ENCODE measurements at regions not wholly inside any gene's neighbourhood (a gene's known extent, or its start where the extent isn't known, plus 50 kb on each side); places are given as distances from the start of the nearest gene placed in this dataset.

GRCh38 chr11:69403556-69404215, 77.8 kb upstream of the LINC01488 start:
- TF ChIP-seq, protein P1, sequence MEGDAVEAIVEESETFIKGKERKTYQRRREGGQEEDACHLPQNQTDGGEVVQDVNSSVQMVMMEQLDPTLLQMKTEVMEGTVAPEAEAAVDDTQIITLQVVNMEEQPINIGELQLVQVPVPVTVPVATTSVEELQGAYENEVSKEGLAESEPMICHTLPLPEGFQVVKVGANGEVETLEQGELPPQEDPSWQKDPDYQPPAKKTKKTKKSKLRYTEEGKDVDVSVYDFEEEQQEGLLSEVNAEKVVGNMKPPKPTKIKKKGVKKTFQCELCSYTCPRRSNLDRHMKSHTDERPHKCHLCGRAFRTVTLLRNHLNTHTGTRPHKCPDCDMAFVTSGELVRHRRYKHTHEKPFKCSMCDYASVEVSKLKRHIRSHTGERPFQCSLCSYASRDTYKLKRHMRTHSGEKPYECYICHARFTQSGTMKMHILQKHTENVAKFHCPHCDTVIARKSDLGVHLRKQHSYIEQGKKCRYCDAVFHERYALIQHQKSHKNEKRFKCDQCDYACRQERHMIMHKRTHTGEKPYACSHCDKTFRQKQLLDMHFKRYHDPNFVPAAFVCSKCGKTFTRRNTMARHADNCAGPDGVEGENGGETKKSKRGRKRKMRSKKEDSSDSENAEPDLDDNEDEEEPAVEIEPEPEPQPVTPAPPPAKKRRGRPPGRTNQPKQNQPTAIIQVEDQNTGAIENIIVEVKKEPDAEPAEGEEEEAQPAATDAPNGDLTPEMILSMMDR (IDR thresholded peaks at IDR 0.05; ENCODE audit: insufficient read depth, low read depth, low read length, missing control alignments), result no peak
- DNase-seq (ENCODE audit: low read depth), result peak; percentile 11
- no peak overlapping the region for H3K4me3 ChIP-seq (ENCODE audit: low read length)

DNA sequence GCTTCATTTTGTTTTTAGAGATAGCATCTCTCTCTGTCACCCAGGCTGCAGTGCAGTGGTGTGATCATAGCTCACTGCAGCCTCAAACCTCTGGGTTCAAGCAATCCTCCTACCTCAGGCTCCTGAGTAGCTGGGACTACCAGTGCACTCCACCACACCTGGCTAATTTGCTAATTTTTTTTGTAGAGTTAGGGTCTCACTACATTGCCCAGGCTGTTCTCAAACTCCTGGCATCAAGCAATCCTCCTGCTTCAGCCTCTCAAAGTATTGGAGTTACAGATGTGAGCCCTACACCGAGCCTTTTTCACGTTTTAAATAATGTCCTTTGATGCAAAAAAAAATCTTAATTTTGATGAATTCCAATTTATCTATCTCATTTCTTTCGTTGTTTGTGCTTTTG, 75.4 kb upstream of the LINC01488 start:
- DNase-seq (ENCODE audit: low read depth), result no peak
- TF ChIP-seq, protein P1 (IDR thresholded peaks at IDR 0.05; ENCODE audit: insufficient read depth, low read depth, low read length, missing control alignments), result no peak

GRCh38 chr11:69409812-69410645, 71.4 kb upstream of the LINC01488 start:
- no peak for DNase-seq (ENCODE audit: low read depth)
- TF ChIP-seq, protein P1 (IDR thresholded peaks at IDR 0.05; ENCODE audit: insufficient read depth, low read depth, low read length, missing control alignments), result no peak

More for the DNA sequence above, 75.4 kb upstream of the LINC01488 start:
- H3K4me3 ChIP-seq (ENCODE audit: low read length), result no peak overlapping the region

GRCh38 chr11:69411257-69411924, 70.1 kb upstream of the LINC01488 start:
- no peak overlapping the region for H3K4me3 ChIP-seq (ENCODE audit: low read length)
- TF ChIP-seq, protein P1 (IDR thresholded peaks at IDR 0.05; ENCODE audit: insufficient read depth, low read depth, low read length, missing control alignments), result no peak
- peak; percentile 26 for DNase-seq (ENCODE audit: low read depth)

More at GRCh38 chr11:69409812-69410645, 71.4 kb upstream of the LINC01488 start:
- H3K4me3 ChIP-seq (ENCODE audit: low read length), result no peak overlapping the region

GRCh38 chr11:69413015-69413801, 68.3 kb upstream of the LINC01488 start:
- DNase-seq (ENCODE audit: low read depth), result peak; percentile 33
- TF ChIP-seq, protein P1 (IDR thresholded peaks at IDR 0.05; ENCODE audit: insufficient read depth, low read depth, low read length, missing control alignments), result no peak
- H3K4me3 ChIP-seq (ENCODE audit: low read length), result no peak overlapping the region

DNA sequence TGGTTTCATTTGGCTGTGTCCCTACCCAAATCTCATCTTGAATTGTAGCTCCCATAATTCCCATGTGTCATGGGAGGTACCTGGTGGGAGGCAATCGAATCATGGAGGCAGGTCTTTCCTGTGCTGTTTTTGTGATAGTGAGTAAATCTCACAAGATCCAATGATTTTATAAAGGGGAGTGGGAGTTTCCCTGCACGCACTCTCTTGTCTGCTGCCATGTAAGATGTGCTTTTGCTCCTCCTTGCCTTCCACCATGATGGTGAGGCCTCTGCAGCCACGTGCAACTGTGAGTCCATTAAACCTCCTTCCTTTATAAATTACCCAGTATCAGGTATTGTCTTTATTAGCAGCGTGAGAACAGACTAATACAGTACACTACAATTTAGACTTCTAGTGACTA, 67.5 kb upstream of the LINC01488 start:
- H3K4me3 ChIP-seq (ENCODE audit: low read length), result no peak overlapping the region
- no peak for DNase-seq (ENCODE audit: low read depth)
- TF ChIP-seq, protein P1 (IDR thresholded peaks at IDR 0.05; ENCODE audit: insufficient read depth, low read depth, low read length, missing control alignments), result no peak
